Stimulated activated CD4-positive, alpha-beta T cell treated with anti-CD3 and anti-CD28 coated beads, Interleukin-4, amount 100 ng/mL, for 24 hours (primary cell): ENCODE measurements at regions not wholly inside any gene's neighbourhood (a gene's known extent, or its start where the extent isn't known, plus 50 kb on each side); places are given as distances from the start of the nearest gene placed in this dataset.

ENCODE experiments used
- DNase-seq: peaks from one replicate; pipeline ENCODE4 v3.0.0-alpha.2; 2020

DNA sequence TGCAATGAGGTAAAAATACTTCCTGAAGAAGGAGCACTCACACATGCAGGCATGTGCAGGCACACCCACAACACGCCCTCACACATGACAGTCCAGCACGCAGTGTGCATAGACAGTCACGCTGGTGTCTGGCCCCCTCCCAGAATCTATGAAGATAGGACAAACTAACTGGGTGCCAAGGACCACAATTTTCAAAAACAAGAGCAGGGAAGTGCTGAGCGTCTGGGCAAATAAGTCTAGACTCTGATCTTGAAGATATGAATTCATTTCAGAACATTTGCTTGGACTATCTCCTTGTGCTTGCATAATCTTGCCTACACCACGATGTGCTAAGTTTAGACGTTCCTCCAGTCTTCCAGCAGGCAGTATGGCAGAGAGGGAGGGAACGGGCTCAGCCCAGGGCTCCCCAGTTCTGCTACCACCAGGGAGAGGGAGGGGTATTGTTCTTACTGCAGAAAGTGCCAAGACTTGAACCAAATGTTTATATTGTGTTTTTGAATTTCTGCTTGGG lies 276.5 kb upstream of the KLF6 start:
- DNase-seq, result no peak

GRCh38 chr10:4059471-4060138 lies 274.6 kb upstream of the KLF6 start:
- no peak for DNase-seq

DNA sequence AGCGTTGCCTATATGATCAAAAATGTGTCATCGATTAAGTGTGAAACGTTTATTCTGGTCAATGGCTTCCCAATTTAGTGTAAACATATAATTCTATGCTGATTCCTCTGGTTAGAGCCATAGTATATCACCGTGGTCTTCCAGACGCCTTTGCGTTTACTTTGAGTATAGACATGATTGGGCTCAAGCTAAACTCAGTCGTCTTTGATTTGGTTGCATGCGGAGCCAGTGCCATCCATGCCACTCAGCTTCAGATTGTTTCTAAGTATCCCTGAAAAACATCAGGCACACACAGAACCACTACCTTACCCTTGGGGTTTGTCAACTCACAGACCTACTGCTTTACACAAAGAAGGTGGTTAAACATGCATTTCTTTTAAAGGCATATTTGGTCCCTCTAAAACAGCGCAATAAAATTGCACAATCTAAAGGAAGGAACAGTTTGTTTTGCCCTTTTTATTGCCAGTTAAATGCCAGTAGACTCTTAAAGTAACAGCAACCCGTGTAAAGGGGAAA lies 273.6 kb upstream of the KLF6 start:
- DNase-seq, result no peak

DNA sequence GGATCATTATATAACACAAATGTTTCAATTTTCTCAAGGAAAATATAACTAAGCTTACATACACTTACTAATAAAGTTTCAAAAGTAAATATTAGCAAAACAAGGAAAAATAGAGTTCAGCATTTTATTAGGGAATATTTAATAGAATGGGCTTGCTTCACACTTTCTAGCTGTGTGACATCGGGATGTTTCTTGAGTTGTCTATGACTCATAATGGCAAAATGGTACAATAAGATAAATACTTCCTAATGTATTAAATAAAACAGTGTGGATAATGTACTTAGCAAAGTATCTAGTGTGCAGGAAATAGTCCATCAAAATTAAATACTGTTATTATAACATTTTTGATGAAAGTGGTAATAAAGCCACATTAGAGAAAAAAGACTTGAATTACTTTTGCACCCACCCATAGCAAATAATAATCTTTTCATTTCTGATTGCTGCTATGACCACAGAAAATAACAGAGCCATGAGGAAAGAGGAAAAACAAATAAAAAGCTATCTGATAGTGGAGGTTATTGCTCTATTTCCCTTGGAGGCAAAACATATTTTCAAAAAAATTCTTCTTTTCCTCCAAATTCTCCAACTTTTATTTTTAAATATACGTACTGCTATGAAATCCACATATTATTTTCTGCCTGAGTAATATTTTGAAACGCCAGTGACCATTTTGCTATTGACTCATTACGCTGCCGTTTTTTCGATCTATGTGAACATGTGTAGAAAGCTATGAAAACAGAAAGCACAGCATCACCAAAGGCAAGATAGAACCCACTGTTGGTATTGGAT lies 272.9 kb upstream of the KLF6 start:
- DNase-seq, result no peak

- no peak for DNase-seq
These were observed 272.0 kb upstream of the KLF6 start for GRCh38 chr10:4057021-4057420.

DNA sequence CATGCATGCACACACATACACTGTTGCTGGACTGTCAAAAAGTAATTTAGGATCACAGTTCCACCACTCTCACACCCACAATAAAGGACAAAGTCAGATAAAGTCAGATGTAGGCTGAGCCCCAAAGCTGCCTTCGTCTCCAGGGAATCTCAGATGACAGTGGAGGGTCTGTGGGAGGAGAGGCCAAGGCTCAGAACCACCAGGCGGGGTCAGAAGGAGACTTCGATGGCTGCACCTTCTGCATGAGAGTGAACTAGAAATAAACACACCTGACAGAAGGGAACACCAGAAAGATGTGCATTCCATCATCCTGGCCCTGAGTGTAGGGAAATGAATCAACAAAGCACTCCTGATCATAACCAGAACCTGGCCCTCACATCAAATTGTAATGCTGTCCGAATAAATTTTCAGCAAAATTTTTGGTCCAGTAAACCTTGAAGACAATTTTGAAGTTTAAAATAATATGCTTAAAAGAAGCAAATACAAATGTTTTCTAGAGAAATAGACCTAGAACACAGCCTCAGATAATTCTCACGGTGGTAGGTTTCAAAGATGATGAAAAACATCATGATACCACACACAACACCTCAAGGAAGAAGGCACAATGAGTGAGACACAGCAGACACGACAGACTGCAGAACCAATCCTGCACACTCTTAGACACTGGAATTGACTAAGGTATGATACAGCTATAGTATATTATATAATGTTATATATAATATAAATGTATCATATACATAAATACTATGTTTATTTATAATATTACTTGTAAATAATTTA lies 269.8 kb upstream of the KLF6 start:
- DNase-seq, result no peak

GRCh38 chr10:4053940-4054339 lies 268.9 kb upstream of the KLF6 start:
- no peak for DNase-seq

DNA sequence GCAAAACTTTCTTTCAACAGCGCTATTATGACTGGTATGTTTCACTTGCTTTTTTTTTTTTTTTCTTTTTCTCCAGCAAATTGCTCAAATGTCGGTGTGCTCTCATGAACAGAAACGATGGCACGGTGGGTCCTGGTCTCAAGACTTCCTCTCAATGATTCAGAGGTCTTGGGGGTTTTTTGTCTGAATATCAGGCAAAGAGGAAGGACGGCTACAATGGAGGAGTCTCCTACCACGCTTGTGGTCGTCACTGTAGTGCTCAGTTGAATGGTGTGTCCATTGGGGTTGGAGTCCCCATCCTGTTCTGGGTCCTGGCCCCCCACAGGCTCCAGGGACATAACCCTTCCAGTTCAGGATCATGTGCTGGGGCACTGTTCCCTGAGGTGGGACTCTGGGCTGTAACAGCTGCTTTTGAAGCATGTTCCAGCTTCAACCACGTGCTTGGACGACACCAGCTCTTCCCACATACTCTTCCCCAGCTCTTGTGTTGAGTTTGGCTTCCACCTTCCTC lies 266.7 kb upstream of the KLF6 start:
- no peak for DNase-seq

GRCh38 chr10:4051011-4051640 lies 266.1 kb upstream of the KLF6 start:
- no peak for DNase-seq

- DNase-seq, result no peak
These were observed 265.1 kb upstream of the KLF6 start for GRCh38 chr10:4050061-4050460.

GRCh38 chr10:4049348-4049747 lies 264.3 kb upstream of the KLF6 start:
- DNase-seq, result no peak

DNA sequence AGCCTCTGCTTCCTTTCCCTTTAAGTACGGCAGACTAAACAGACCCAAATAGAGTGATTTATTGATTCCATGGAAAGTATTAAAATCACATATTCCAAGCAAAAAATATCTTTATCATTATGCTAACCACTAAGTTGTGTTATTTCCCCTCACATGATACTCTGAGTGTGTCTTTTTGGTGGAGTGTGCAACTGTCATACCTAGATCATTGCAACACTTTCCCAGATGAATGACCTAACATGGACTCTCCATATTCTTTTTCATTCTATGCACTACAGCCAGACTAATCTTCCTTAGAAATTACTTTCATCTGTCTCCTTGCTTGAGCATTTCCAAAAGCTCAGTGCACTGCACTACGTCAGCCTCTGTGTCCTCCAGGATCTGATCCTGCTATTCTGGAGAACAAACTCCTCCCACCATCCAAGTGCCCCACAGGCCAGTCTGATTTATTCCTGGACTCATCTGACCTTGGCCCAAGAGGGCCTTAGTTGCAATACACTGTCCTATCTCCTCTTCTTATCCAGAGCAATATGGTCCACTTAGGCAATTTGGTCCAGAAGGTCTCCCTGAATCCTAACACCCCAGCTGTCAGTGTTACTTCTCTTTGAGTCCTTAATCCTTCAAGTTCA lies 263.3 kb upstream of the KLF6 start:
- no peak for DNase-seq

GRCh38 chr10:4046712-4047354 lies 261.8 kb upstream of the KLF6 start:
- no peak for DNase-seq

GRCh38 chr10:4046030-4046429 lies 261.0 kb upstream of the KLF6 start:
- no peak for DNase-seq

DNA sequence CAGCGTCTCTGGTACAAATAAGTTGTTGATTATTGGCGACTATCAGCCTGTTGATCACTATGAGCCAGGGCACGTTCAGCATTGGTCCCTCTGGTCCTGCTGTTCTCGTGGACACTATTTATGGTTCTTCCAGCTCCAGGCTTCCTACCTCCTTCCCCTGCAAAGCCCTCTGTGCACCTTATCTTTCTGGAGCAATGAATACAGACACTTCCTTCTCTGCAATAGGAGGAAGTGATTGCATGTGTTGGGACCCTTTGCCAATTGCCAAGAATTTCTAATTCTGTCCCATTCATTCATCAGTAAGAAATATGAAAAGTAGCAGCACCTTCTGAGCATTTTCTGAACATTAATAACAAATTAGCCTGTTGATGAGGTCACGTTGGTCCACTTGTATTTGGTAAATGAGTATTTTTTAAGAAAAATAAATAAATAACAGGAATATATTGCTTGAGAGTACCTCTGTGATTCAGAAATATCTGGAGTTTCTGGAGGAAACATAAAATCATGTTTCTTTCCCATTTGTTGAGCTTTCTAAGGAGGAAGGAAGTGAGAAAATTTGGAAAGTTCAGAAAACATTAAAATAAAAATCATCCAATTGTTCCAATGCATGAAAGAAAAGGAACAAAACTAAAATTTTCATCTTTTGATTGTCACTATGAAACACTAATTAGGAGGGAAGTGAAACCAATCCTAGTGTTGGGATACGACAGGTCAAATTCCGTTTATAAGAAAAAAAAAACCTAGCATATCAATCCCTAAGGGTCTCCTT lies 259.1 kb upstream of the KLF6 start:
- DNase-seq, result no peak

DNA sequence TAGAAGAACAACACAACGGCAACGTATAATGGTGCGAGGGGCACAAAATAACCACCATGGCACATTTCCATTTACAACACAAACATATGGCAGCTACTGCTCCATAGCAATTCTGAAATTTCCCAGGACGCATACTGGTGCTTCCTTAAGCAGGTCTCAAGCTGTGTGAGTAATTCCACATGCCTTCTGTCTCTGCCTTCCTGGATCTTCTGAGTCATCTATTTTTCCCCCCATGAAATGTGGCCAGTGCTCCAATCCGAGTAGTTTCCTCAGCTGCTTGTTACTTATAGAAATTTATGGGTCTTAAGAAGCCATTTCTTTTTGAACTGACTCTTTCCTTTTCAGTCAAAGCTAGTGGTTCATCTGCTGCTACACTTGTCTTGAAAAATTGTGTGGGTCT lies 256.6 kb upstream of the KLF6 start:
- DNase-seq, result no peak

DNA sequence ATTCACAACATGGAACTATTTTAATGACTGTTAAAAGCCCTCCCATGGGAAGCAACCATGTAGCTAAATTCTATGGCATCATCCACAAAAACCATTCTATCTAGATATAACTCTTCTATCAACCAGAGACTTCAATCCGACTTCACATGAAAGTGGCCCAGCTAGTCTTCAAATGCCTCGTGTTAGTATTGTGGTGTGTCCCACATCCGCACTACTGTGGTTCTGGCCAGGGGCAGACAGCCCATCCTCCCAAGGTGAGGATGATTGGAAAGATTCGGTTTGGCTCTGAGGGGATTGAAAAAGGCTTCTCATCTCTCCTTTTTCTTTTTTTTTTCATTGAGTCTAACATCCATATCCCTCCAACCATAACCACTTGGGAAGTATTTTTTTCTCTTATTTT lies 253.0 kb upstream of the KLF6 start:
- no peak for DNase-seq

GRCh38 chr10:4035599-4035945 lies 250.6 kb upstream of the KLF6 start:
- DNase-seq, result no peak

DNA sequence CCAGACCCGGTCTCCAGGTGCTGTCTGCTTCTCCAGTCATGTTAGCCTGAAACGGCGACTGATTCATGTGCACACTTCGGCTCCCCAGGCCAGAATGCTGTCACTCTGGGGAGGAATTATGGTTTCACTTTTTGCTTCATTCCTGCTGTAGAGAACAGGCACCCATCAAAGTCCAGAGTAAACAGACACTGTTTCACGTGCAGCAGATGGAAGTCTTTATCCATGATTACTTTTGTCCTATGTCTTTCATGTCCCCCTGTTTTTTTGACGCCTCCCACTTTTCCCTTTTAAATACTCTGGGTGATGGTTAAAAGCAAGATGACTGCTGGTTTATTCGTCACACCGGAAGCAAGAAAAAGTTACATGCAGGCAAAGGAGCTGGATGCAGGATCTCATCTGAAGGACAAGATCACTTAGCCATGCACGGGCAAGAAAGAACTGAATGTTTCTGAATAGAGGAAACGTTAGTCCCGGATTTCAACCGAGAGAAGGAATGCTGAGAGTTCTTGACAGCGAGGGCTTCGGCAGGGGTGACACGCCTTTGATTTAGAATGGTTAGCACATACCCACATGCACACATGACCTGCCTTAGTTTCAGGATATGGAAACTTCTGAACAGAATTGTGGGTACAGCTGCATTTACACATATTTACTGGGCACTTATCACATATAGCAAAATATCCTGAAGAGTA lies 250.0 kb upstream of the KLF6 start:
- DNase-seq, result peak; percentile 28

- peak; percentile 9 for DNase-seq
These were observed 248.4 kb upstream of the KLF6 start for GRCh38 chr10:4033341-4033896.
